Tibial nerve (tissue), 4 donors: ENCODE measurements at regions not wholly inside any gene's neighbourhood (a gene's known extent, or its start where the extent isn't known, plus 50 kb on each side); places are given as distances from the start of the nearest gene placed in this dataset.

Experiments used
- DNase-seq, 2 donors: peaks; one replicate each; pipeline ENCODE4 v3.0.0-alpha.2; 2019; ENCODE audit warnings: low spot score in 2 of 2
- H3K27ac ChIP-seq, 4 donors: fragments of 200-600 bp; sonication (generic) in 3 of 4; one replicate each; pipeline ENCODE4 v1.5.1; 2017 to 2019; ENCODE audit warnings: mild to moderate bottlenecking in 1 of 4
- H3K27me3 ChIP-seq, 2 donors: fragments of 200-600 bp; sonication (generic) in 1 of 2; one replicate each; pipeline versions ENCODE4 v1.5.1 to v1.6.0; 2017 to 2019
- H3K36me3 ChIP-seq, 3 donors: fragments of 200-600 bp; sonication (generic); one replicate each; pipeline ENCODE4 v1.5.1; 2018 to 2019
- H3K4me1 ChIP-seq, 4 donors: fragments of 200-600 bp; sonication (generic) in 3 of 4; one replicate each; pipeline ENCODE4 v1.5.1; 2017 to 2019
- H3K4me3 ChIP-seq, 4 donors: fragments of 200-600 bp; sonication (generic) in 3 of 4; one replicate each; pipeline ENCODE4 v1.5.1; 2017 to 2019; ENCODE audit warnings: mild to moderate bottlenecking in 1 of 4, moderate library complexity in 1 of 4
- H3K9me3 ChIP-seq, 4 donors: fragments of 200-600 bp; sonication (generic) in 3 of 4; one replicate each; pipeline ENCODE4 v1.5.1; 2017 to 2019
- EP300 ChIP-seq, 2 donors: sonication (generic); formaldehyde crosslinking; IDR thresholded peaks; one replicate each; pipeline ENCODE4 v1.6.1; 2017; ENCODE audit warnings: antibody characterized with exemption in 2 of 2, mild to moderate bottlenecking in 1 of 2
- POLR2A ChIP-seq, 2 donors: fragments of 450-650 bp; IDR thresholded peaks; one replicate each; pipeline ENCODE4 v1.6.1; 2017; ENCODE audit warnings: antibody characterized with exemption in 2 of 2, mild to moderate bottlenecking in 2 of 2, moderate library complexity in 2 of 2
- WGBS, 2 donors: methylation state at CpG; one replicate each; pipeline ENCODE4 v1.1.5; 2018; 5-methylcytosine and 5-hydroxymethylcytosine counted together
- TF ChIP-seq, protein P1 (sequence below), 5 experiments: fragments of 200-600 bp in 3 of 5; fragments of 450-650 bp in 2 of 5; sonication (generic) in 3 of 5; IDR thresholded peaks; one replicate each; pipeline ENCODE4 v1.5.1; 2016 to 2019; ENCODE audit warnings: antibody characterized with exemption in 5 of 5, mild to moderate bottlenecking in 3 of 5, moderate library complexity in 2 of 5

DNA sequence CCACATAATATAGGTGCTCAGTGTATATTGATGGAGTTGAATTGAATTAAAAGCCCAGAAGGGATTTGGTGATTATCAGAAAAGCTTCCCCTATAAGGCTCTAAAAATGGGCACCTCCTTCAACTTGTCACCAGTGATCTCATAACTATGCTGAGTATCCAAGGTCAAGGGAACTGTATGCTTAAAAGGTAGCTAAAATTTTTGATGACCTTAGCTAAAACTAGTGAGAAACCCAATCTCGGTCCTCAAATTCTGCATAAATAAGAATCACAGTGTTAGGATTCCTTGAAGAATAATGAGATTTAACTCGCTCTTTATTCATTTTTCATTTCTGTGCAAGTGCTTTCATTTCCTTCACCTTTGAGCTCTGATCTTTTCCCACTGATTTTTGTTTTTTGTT is 87.7 kb upstream of the AP1S2 start:
- Histone ChIP-seq H3K4me1 (no peaks in the 10 kb centered on the region), H3K36me3 (no peaks in the 10 kb centered on the region), H3K27me3 (peaks cover 0 to 6% of the 10 kb centered on the region in 2 donors), H3K27ac (no peak overlapping the region), H3K9me3 (no peaks in the 10 kb centered on the region), H3K4me3 (no peak overlapping the region)
- WGBS, 2 donors, result 73 to 89% methylated on average over 2 of the region's 2 CpGs
- TF ChIP-seq, protein P1, sequence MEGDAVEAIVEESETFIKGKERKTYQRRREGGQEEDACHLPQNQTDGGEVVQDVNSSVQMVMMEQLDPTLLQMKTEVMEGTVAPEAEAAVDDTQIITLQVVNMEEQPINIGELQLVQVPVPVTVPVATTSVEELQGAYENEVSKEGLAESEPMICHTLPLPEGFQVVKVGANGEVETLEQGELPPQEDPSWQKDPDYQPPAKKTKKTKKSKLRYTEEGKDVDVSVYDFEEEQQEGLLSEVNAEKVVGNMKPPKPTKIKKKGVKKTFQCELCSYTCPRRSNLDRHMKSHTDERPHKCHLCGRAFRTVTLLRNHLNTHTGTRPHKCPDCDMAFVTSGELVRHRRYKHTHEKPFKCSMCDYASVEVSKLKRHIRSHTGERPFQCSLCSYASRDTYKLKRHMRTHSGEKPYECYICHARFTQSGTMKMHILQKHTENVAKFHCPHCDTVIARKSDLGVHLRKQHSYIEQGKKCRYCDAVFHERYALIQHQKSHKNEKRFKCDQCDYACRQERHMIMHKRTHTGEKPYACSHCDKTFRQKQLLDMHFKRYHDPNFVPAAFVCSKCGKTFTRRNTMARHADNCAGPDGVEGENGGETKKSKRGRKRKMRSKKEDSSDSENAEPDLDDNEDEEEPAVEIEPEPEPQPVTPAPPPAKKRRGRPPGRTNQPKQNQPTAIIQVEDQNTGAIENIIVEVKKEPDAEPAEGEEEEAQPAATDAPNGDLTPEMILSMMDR (IDR thresholded peaks at IDR 0.05), result no peak
- TF ChIP-seq EP300 (IDR thresholded peaks at IDR 0.05) (no peak), POLR2A (IDR thresholded peaks at IDR 0.05) (no peak)
- no peak for DNase-seq

DNA sequence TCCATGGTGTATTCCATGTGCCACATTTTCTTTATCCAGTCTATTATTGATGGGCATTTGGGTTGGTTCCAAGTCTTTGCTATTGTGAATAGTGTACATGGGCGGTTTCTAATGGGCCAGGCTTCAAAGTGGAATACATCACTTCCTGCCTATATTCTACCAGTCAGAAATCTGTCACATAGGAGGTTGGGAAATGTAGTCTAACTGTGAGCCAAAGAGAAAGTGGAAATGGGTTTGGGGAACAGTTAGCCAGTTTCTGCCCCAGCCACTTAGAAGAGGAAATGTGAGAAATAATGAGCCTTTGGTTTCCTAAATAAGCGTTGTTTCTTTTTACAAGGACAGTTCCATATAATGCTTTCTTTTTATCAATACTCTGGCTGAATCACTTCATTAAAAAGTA is 85.1 kb upstream of the AP1S2 start:
- no peak for DNase-seq
- TF ChIP-seq, protein P1 (IDR thresholded peaks at IDR 0.05), result no peak
- TF ChIP-seq EP300 (IDR thresholded peaks at IDR 0.05) (no peak), POLR2A (IDR thresholded peaks at IDR 0.05) (no peak)
- Histone ChIP-seq H3K4me3 (no peak overlapping the region), H3K9me3 (no peaks in the 10 kb centered on the region), H3K27ac (no peak overlapping the region), H3K27me3 (no peaks in the 10 kb centered on the region), H3K4me1 (no peaks in the 10 kb centered on the region), H3K36me3 (no peaks in the 10 kb centered on the region)
- 67 to 77% methylated on average over 2 of the region's 2 CpGs for WGBS, 2 donors

DNA sequence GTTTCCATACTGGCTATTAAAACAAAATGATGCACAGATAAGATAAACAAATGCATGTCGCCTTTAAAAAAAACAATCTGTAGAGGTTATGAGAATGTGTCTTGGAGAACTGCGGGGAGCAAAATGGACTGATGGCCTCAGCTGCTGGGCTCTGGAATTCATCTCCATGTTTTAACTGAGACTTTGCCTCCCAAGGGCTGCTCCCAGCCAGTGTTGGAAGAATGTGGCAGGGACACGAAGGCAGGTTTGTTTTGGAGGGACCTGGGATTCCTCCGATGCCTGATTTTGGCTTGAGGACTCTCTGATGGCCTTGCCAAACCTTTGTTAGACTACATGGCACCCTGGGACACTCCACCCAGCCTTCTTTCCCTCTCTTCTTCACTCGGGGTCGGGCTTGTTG is 83.5 kb upstream of the AP1S2 start:
- H3K27me3 ChIP-seq, result no peaks in the 10 kb centered on the region
- no peaks in the 10 kb centered on the region for H3K36me3 ChIP-seq
- no peak for DNase-seq
- no peak overlapping the region for H3K27ac ChIP-seq
- H3K4me3 ChIP-seq, result no peak overlapping the region
- no peaks in the 10 kb centered on the region for H3K9me3 ChIP-seq
- TF ChIP-seq, protein P1 (IDR thresholded peaks at IDR 0.05), result no peak
- TF ChIP-seq EP300 (IDR thresholded peaks at IDR 0.05) (no peak), POLR2A (IDR thresholded peaks at IDR 0.05) (no peak)
- no peaks in the 10 kb centered on the region for H3K4me1 ChIP-seq
- 78 to 79% methylated on average over 4 to 6 of the region's 6 CpGs for WGBS, 2 donors

DNA sequence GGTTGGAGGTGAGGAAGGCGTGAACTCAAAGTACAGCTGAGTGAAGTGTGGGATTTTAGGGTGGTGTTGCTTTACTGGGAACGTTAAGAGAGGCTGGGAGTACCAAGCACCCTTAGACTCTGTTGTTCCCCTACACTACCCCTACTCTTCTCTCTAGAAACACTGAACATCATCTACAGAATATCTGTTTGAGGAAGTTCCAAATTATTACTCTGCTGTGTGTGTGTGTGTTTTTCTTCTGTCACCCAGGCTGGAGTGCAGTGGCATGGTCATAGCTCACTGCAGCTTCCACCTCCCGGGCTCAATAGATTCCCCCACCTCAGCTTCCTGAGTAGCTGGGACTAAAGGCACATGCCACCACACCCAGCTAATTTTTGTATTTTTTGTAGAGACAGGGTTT is 76.7 kb upstream of the AP1S2 start:
- Histone ChIP-seq H3K27me3 (peaks cover 0 to 28% of the 10 kb centered on the region in 2 donors), H3K27ac (no peak overlapping the region), H3K4me3 (no peak overlapping the region), H3K4me1 (no peaks in the 10 kb centered on the region), H3K36me3 (no peaks in the 10 kb centered on the region), H3K9me3 (no peaks in the 10 kb centered on the region)
- WGBS, 2 donors, result 62 to 66% methylated on average over 3 of the region's 3 CpGs
- DNase-seq, result no peak
- TF ChIP-seq EP300 (IDR thresholded peaks at IDR 0.05), result no peak
- no peak for TF ChIP-seq POLR2A (IDR thresholded peaks at IDR 0.05)
- TF ChIP-seq, protein P1 (IDR thresholded peaks at IDR 0.05), result no peak

DNA sequence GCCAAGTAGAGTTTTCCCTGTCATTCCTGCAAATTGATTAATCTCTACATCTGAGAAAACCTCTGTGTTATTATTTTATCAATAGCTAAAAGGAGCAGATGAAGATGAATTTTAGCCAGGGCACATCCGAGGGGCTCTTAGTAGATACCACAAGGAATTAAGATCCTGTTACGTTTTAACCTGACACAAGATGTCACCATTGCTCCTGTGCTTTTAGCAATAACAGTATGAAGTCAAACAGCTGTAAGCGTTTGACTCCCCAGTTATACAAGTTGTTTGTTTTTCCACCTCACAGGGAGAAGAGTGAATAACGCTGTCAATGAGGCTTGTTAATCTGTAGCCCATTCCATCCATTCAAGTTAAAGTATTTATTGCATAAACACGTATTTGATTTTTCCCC is 76.0 kb upstream of the AP1S2 start:
- H3K27me3 ChIP-seq, result peaks cover 0 to 28% of the 10 kb centered on the region in 2 donors
- no peak overlapping the region for H3K4me3 ChIP-seq
- H3K27ac ChIP-seq, result no peak overlapping the region
- 31 to 37% methylated on average over 5 of the region's 5 CpGs for WGBS, 2 donors
- H3K36me3 ChIP-seq, result no peaks in the 10 kb centered on the region
- H3K9me3 ChIP-seq, result no peaks in the 10 kb centered on the region
- DNase-seq, result no peak
- no peaks in the 10 kb centered on the region for H3K4me1 ChIP-seq
- TF ChIP-seq, protein P1 (IDR thresholded peaks at IDR 0.05), result no peak
- TF ChIP-seq EP300 (IDR thresholded peaks at IDR 0.05), result no peak
- TF ChIP-seq POLR2A (IDR thresholded peaks at IDR 0.05), result no peak
